NCI-H460 (cell line): ENCODE measurements at regions not wholly inside any gene's neighbourhood (a gene's known extent, or its start where the extent isn't known, plus 50 kb on each side); places are given as distances from the start of the nearest gene placed in this dataset.

Source experiments
- DNase-seq: peaks from one replicate; pipeline ENCODE4 v3.0.0-alpha.2; 2016; ENCODE audit warnings: low read depth; ENCODE audit errors: extremely low read depth

DNA sequence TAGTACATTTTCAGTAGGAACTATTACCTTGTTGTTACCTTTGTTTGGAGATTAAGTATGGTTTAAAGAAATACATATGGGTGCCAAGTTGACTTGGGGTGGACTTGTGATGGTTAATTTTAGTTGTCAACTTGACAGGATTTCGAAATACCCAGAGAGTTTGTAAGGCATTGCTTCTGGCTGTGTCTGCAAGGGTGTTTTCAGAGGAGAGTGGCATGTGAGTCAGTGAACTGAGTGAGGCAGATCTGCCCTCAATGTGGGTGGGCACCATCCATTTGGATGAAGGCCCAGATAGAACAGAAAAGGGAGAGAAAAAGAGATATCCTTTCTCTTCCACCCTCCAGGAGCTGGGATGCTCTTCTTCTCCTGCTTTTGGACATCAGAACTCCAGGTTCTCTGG is 315.5 kb downstream of the GPATCH2 start:
- no peak for DNase-seq

DNA sequence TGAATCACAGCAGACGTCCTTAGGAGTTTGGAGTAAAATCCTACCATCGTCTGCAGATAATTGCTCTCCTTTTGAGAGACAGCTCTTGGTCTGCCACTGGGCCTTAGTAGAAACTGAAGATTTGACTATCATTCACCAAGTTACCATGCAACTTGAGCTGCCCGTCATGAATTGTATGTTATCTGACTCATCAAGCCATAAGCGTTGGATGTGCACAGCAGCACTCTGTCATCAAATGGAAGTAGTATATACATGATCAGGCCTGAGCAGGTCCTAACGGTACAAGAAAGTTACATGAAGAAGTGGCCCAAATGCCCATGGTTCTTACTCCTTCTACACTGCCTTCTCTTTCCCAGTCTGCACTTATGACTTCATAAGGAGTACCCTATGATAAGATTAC is 317.8 kb downstream of the GPATCH2 start:
- no peak for DNase-seq

DNA sequence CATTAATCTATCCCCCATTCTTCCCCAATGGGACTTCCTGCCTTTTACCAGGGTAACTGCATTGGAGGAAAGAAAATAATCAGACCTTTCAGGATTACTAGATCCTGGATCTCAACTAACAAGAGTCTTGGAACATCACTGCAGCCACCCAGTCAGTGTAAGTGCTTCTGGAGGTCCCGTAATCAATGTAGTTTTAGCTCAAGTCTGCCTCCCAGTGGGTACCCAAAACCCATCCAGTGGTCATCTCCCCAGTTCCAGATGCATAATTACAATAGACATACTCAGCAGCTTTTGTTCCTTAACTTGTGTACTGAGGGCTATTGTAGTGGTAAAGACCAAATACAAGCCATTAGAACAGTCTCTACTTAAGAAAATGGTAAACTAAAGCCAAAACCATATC is 319.1 kb downstream of the GPATCH2 start:
- no peak for DNase-seq

DNA sequence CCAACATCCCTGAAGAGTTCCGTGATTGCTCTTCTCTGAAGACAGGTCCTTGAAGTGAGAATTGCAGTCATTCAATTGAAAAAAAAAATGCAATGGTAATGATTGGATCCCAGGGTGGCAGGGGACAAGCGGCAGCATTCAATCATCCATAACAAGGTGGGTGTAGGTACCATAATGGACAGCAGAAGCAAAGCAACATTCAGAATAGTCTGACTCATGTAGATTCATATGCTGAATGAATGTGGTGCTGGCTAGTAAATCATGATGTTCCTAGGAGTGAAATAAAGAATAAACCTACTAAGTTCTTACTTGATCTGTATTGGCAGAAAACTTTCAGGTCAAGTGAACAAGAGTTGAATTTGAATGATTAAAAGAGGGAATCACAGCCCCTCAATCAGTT is 319.6 kb downstream of the GPATCH2 start:
- no peak for DNase-seq

DNA sequence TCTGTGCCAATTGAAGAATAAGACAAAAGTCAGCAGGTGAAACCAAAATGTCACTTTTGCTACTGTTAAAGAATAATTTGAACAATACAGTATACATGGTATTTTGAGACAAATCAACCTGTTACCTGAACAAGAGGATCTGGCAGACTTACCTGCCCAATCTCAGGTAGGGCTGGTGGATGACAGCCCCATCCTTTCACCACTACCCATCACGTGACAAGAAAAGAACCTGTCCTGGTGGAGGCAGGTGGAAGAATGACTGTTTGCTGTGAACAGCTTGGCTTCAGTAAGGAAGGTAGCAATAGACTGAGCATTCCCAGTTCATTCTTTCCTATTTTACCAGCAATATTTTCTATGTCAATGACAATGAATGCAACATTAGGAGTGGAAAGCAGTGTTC is 349.6 kb downstream of the GPATCH2 start:
- no peak for DNase-seq

DNA sequence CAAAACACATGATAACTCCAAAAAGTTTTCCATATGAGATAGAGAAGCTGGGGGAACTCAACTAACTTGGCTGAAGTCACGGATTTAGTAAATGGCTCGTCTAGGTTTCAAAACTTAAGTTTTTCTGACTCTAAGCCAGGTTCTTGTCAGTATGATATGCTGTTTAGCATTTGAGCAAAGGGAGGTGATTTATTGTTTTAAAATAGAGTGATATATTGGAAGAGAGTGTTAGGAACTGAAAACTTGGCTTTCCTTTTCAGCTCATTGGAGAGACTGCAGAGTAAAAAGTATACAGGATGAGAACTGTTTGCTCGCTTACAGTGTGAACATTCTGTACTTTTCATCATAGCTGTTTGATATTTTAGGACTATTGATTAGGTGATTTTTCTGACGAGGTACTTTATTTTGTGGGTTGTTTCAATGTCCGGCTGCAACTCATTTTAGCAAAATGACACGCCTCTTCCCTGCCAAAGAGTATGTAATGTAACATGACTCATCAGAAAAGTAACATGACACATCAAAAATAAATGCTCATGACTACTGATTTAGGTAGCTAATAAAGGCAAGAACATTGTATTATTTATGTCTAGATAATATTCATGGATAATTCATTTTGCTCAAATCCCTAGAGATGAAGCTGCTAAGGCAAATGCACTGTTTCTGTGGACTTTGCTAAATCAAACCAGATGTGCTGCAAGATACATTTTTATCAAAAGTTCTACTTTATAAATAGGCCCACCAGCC is 355.1 kb downstream of the GPATCH2 start:
- DNase-seq: peak; percentile 58

DNA sequence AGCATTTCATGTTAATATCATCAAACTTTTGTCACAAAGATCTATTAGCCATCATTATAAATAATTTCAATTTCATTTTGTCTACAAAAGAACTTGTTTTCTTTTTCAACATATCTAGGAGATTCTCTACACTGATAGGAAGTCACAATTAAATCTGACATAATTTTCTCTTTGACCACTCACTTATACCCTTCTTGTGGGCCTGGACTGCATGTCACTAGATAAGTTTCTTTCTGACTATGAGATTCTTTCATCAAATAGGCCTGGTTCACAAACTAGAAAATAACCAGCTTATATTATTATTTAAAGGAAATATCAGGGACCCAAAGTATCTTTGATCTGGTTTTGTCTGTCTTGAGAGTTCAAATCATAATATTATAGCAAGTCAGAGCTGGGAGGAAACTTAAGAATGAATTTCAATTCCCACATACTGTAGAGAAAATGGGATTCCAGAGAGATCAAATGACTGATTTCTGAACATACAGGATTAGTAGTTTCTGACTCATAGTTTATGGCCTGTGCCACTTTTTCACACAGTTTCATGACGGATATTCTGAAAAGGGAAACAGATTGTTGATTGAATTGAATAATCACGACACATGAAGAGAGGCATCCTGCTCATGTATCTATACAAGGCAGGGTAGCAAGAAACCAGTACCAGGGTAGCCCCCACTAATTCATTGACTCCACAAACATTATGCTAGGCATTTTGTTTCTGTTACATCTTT is 355.8 kb downstream of the GPATCH2 start:
- DNase-seq: peak; percentile 51

DNA sequence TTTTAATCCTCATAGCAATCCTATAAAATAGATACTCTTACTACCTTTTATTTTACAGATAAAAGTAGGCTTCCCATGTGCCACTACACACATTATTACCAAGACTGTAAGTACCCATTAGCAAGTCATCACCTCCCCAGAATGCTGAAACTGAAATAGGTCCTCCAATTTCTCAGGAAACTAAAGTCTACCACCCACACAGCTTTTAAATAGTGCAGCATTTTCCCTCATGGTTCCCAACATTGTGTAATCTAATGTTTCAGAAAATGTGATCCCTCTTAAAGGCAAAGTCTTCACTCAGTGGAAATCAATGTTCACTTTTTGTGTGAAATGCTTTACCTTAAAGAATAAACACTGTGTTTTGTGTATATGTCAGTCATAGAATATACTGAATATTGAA is 356.5 kb downstream of the GPATCH2 start:
- DNase-seq: no peak

DNA sequence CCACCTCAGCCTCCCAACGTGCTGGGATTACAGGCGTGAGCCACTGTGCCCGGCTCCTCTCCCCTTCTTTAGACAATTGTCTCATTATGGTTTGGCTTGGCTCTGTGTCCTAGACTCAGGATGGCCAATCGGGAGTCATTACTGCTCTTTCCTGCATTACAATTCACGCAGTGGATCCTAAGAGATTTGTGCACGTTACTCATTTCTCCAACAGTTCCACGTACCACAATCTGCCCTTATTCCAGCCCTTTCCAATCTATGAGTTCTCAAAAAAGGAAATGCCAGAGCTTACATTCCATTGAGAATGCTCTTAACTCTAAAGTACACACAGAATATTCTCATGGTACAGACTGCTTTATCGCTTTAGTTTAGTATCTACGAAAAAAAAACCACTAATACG is 357.0 kb downstream of the GPATCH2 start:
- no peak for DNase-seq

DNA sequence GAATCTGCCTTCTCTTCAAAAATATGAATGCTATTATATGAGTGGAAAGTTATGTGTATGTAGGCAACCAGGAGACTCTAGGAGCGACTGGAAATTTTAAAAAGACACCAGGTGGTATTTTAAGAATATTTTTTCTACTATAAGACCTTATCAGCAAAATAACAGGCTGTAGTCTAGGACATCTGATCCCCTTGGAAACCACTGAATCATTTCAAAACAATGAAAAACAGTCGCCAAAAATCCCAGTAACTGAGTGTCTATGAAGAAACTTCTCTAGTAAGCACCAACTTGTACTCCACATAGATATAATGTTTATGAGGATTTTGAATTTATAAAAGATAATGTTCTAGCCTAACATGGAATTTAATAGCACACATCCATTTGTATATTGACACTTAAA is 358.5 kb downstream of the GPATCH2 start:
- DNase-seq: no peak

DNA sequence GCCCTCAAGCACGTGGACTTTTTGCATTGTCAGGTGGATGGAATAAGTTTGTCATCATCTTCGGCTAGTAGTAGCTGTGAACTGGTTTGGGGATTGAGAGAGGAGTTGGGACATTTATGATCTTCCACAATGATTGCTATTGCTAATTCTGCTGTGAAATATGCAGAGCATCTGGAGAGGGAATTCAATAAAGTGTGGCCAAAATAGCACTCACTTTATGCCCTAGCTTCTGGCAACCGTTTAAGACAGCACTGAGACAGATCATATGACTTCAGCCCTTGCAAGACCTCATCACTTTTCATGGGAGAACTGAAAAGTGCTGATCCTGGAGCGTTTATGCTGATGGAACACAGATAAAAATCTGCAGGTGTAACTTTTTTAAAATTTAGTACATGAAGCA is 360.8 kb downstream of the GPATCH2 start:
- DNase-seq: no peak

DNA sequence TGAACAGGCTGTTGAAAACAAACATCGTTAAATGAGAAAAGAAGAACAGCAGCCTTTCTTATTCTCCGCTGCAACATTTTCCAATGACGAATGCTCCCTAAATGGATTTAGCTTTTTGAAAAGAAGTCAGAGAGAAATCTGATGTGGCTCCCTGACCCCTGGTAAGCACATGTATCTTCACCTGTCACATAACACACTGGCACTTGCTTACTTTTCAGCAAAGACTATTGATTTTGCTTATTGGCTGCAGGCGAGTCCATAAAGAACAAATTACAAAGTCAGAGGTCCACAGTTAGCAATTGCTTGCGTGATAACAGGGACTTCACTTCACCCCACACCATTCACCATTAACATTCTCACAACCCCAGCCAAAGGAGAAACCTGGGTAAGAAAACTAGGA is 362.8 kb downstream of the GPATCH2 start:
- DNase-seq: no peak

DNA sequence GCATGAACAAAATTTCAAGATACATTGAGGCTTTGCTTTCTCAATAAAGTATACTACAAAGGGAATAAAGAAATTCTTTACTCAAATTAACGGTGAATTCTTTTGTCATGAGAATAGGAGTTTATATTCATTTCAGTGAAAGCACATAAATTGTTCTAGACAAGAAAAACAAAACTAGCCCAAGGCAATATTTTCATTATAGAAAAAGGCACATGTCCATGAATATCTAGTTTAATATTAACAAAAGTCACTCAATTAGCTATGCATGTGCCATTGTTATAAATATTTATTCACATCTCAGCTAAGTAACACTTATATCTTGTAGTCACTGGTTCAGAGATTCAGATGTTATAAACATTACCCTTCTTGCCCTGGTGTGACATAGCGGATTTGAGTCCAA is 369.3 kb downstream of the GPATCH2 start:
- DNase-seq: no peak

DNA sequence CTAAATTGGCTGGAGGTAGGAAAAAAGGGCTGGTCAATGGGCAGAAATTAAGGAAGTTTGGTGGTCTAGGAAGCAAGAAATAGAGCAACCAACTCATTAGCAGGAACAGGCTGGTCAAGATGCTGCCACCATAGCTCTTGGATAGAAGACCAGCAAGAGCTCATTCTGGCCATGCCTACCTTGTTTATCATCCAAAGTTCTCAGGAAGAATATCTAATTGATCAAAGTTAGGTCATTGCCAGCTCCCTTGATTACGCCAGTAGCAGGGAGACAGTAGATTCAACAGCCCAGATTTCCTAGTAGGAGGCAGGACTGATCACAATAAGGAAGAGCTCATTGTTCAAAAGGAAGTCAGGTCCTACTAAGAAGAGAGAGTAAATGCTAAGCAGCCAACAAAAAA is 370.2 kb downstream of the GPATCH2 start:
- no peak for DNase-seq

DNA sequence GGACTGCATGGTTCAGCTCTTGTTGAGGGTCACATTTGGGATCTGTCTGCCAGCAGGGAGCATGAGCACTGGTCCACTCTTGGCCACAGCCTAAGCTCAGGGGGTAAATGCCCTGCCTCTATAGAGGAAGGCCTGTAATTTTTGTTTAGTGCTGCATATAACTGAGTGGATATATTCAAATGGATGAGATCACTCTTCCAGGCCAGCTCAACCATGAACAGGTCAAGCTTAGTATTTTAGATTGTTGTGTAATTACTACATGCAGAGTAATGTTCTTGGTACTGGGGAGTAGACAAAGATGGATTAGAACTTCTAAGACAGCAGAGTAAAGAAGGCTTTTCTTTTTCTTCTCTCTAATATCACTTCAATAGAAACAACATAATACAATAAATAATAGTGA is 376.9 kb downstream of the GPATCH2 start:
- DNase-seq: no peak

DNA sequence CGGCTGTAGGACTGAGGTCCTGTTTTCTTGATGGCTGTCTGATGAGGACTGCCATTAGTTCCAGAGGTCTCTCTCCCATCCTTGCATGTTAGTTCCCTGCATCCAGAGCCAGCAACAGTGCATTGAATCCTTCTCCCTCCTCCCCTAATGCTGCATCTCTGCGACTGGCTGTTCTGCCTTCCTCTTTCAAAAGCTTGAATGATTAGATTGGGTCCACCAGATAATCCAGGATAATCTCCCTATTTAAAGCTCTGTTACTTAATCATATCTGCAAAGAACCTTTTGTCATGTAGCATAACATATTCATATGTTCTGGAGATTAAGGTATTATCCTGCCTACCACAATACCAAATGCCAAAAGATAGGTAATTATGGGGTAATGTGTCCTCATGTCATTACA is 377.5 kb downstream of the GPATCH2 start:
- DNase-seq: no peak

DNA sequence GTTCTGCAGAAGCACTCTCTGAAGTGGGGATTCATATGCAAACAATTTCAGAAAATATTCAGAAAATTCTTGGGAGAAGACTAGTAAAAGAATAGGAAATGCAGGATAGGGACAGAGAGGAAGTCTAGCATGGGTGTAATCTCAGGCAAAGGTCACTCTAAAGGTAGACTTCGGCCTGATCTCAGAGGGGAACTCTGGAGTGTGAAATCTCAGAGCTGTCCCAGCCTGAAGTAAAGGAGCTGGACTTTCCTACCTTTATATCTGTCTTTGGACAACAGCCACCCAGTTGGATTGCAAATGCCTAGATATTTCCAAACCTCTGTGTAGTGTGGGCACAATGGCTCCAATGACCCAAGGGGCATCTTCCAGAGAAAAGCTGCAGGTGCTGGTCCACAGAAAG is 379.8 kb downstream of the GPATCH2 start:
- DNase-seq: no peak

DNA sequence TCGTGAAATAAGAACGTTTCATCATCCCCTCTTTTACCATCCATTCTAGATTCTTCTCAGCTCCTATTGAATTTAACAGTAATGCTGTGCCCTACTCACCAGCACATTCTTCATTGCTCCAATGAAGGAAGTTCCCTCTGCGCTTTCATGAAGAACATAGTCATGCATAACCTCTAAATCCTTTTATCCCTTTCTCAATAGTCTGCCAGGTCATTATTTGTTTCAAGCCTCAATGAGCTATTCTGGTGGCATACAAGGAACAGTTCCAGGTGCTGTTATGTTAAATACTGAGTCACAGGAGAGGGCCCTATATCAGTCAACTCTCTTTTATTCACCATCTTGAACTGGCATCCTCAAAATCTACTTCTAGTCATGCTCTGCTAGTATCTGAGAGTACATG is 381.0 kb downstream of the GPATCH2 start:
- no peak for DNase-seq

DNA sequence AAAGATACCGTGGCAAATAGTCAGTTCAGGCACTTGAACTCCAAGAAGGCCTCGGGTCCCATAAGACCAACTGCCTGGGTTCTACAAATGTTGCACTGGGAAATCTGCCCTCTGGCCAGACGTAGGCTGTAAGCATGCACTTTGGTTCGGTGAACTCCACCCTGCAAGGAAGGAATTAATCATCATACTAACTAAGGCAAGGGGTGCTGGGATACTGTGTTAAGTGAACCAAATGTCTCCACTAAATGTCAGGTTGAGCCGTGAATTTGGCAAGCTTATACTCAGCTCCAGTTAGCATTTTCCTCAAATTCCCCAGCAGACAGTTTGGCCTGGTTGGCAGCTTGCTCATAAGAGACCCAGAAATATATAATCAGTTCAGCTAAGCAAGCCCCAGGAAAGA is 385.9 kb downstream of the GPATCH2 start:
- no peak for DNase-seq

DNA sequence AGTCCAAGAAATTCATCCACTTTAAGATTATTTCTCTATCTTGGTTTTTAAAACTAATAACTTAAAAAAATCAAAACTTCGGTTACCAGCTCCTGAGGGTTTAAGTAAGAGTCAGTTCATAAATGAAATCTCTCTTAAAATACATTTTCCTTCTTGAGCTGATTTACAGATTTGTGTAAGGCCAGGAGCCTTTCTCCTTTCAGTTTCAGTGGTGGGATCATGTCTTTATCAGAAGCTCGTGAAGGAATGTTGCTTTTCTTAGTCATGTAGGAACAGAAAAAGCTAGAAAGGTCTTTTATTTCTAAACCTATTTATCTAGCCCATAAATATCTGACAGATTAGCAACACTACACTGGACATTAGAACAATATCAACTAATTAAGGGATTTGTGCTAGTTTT is 390.2 kb downstream of the GPATCH2 start:
- DNase-seq: no peak

DNA sequence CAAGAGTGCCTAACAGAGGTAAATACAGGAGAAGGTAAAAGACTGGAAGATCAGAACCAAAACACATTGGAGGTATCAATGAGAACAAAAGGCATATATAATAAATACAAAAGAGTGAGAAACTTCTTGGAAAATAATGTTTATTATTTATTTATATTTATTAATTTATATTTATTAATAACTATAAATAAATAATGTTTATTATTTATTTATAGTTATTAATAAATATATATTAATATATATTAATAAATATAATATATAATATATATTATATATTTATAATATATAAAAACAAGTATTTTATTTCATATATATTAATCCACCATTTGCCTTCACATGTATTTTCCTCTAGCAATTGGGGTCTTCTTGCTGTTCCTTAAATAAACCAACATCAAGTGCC is 391.9 kb downstream of the GPATCH2 start:
- DNase-seq: no peak

DNA sequence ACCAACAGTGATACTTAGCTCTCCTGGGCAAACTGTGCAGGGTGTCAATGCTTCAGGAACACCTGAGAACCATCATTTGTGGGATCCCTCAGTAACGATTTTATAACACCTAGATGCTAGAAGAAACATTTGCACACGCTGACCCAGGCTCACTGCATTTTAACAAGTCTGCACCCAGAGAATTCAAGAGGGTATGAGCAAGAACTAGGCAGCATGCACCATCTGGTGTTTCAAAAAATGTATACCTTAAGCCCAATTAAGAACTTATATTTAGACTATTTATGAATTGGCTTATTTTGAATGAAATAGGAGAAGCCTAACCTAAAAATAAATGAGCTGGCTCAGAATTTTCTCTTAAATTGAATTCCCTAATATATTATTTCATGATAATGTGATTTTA is 400.5 kb downstream of the GPATCH2 start:
- no peak for DNase-seq

DNA sequence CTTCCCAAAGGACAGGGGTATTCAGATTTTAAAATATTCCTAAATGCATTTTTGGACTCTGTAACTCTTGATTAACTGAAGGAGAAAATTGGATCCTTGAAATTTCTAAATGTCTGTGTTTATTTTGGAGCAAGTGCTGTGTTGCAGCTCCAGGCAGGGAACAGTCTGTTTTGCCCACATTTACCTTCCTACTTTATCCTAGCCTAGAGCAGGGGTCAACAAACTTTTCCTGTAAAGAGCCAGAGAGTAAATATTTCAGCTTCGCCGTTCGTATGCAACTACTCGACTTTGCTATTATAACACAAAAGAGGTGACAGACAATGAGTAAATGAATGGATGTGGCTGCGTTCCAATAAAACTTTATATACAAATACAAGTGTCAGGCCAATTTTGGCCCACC is 402.2 kb downstream of the GPATCH2 start:
- DNase-seq: no peak
